ENCODE measurements at regions not wholly inside any gene's neighbourhood (a gene's known extent, or its start where the extent isn't known, plus 50 kb on each side); places are given as distances from the start of the nearest gene placed in this dataset.

DNA sequence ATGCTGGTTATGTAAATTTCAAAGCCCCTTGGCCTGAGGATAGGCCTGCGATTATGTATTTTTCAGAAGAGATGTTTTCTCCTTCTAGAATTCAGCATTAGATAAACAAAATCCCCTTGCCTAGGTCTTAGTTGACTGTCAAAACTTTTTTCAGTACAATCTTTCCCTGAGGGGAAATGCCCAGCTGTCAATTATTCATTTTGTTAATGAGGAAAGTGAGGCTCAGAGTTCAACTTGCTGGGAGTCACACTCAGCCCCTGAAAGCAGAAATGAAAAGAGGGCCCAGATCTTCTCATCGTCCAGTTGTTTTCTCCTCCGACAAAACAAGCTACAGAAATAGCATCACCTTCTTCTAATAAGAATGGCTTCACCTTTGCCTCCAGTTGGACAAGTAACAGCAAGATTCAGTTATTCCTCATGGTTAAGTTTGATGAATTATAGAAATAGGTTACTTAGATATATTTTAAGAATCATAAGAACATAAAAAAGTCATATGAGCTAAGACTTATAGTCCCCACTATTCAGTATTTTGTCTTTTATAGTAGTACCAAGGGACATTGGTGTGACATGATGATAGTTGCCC is 627.1 kb upstream of the WWC1 start:
- TF ChIP-seq, protein P1, sequence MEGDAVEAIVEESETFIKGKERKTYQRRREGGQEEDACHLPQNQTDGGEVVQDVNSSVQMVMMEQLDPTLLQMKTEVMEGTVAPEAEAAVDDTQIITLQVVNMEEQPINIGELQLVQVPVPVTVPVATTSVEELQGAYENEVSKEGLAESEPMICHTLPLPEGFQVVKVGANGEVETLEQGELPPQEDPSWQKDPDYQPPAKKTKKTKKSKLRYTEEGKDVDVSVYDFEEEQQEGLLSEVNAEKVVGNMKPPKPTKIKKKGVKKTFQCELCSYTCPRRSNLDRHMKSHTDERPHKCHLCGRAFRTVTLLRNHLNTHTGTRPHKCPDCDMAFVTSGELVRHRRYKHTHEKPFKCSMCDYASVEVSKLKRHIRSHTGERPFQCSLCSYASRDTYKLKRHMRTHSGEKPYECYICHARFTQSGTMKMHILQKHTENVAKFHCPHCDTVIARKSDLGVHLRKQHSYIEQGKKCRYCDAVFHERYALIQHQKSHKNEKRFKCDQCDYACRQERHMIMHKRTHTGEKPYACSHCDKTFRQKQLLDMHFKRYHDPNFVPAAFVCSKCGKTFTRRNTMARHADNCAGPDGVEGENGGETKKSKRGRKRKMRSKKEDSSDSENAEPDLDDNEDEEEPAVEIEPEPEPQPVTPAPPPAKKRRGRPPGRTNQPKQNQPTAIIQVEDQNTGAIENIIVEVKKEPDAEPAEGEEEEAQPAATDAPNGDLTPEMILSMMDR (IDR thresholded peaks at IDR 0.05; ENCODE audit: extremely low read depth, missing control alignments) = no peak
- no peak for DNase-seq (ENCODE audit: low spot score)

GRCh38 chr5:167665841-167666375 is 625.5 kb upstream of the WWC1 start:
- TF ChIP-seq, protein P1 (IDR thresholded peaks at IDR 0.05; ENCODE audit: extremely low read depth, missing control alignments) = no peak
- no peak for DNase-seq (ENCODE audit: low spot score)

- DNase-seq (ENCODE audit: low spot score) = no peak
- TF ChIP-seq, protein P1 (IDR thresholded peaks at IDR 0.05; ENCODE audit: extremely low read depth, missing control alignments) = no peak
Observed at GRCh38 chr5:167671176-167671575, 620.3 kb upstream of the WWC1 start.

DNA sequence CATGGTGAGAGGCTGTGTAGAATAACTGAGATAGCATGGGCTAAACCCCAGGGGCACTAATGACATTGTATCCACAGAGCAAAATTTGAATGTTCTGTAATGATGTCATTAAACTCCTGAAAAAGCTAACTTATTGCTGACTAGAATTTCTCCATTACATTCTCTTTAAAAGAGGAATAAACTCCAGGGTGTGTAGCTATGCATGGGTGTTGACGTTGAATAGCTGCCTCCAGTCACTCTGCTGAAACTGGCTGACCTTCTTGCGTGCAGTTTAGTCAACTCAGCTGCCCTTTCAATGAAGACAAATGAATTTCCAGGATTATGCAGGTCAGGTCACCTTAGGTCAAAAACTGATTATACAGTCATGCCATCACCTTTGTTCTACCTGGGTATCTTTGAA is 617.5 kb upstream of the WWC1 start:
- no peak for DNase-seq (ENCODE audit: low spot score)
- TF ChIP-seq, protein P1 (IDR thresholded peaks at IDR 0.05; ENCODE audit: extremely low read depth, missing control alignments) = no peak

DNA sequence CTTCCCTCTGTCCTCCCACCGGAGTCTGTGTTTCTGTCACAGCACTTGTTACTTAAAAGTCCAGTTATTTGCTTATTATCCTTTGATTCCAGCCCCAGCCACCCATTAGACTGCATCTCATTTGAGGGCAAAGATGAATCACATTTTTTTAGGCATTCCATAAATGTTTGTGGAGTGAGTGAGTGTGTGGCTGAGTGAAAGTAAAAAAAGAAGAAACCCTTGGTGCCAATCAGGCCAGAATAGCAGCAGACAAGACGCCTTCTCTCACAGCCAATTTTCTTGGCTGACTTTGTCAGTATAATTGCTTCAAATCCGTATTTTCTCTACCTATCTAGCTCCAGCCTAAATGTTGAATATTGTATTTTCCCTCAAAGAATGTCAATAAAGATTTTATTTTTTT is 613.0 kb upstream of the WWC1 start:
- TF ChIP-seq, protein P1 (IDR thresholded peaks at IDR 0.05; ENCODE audit: extremely low read depth, missing control alignments) = no peak
- no peak for DNase-seq (ENCODE audit: low spot score)

GRCh38 chr5:167684251-167684650 is 607.2 kb upstream of the WWC1 start:
- DNase-seq (ENCODE audit: low spot score) = no peak
- TF ChIP-seq, protein P1 (IDR thresholded peaks at IDR 0.05; ENCODE audit: extremely low read depth, missing control alignments) = no peak

GRCh38 chr5:167688341-167689130 is 602.9 kb upstream of the WWC1 start:
- DNase-seq (ENCODE audit: low spot score) = no peak

More at GRCh38 chr5:167688341-167689130, 602.9 kb upstream of the WWC1 start:
- TF ChIP-seq, protein P1 (IDR thresholded peaks at IDR 0.05; ENCODE audit: extremely low read depth, missing control alignments) = no peak
